MM.1S (cell line): ENCODE measurements at regions not wholly inside any gene's neighbourhood (a gene's known extent, or its start where the extent isn't known, plus 50 kb on each side); places are given as distances from the start of the nearest gene placed in this dataset.

ENCODE experiments used
- DNase-seq: peaks from one replicate; pipeline ENCODE4 v3.0.0-alpha.2; 2015
- H2AFZ ChIP-seq: fragments of 300-600 bp; sonication (generic); 2 replicates; pipeline ENCODE4 v1.6.0; 2016; ENCODE audit warnings: antibody characterized with exemption, low read length
- H3F3A ChIP-seq: fragments of 300-600 bp; sonication (generic); 2 replicates; pipeline ENCODE4 v1.6.1; 2016; ENCODE audit warnings: mild to moderate bottlenecking, antibody characterized with exemption, low read length, moderate library complexity, mixed read lengths; ENCODE audit not compliant: insufficient read depth
- H3K27ac ChIP-seq: fragments of 300-600 bp; sonication (generic); 2 replicates; pipeline ENCODE4 v1.5.1; 2016; ENCODE audit warnings: mild to moderate bottlenecking, low read length
- H3K27me3 ChIP-seq: fragments of 300-600 bp; sonication (generic); replicated peaks from 2 replicates; pipeline ENCODE4 v1.6.0; 2016; ENCODE audit warnings: low read length; ENCODE audit not compliant: insufficient read depth
- H3K36me3 ChIP-seq: fragments of 300-600 bp; sonication (generic); replicated peaks from 2 replicates; pipeline ENCODE4 v1.6.1; 2016; ENCODE audit warnings: mild to moderate bottlenecking, low read length, mixed read lengths; ENCODE audit not compliant: insufficient read depth
- H3K4me1 ChIP-seq: fragments of 300-600 bp; sonication (generic); 2 replicates; pipeline ENCODE4 v1.6.1; 2016; ENCODE audit warnings: low read length, mixed read lengths
- H3K4me2 ChIP-seq: fragments of 300-600 bp; sonication (generic); 2 replicates; pipeline ENCODE4 v1.6.0; 2016; ENCODE audit warnings: low read depth, low read length
- H3K4me3 ChIP-seq: fragments of 300-600 bp; sonication (generic); 2 replicates; pipeline ENCODE4 v1.5.1; 2016; ENCODE audit warnings: low read length, mixed read lengths
- H3K79me2 ChIP-seq: fragments of 300-600 bp; sonication (generic); 2 replicates; pipeline ENCODE4 v1.6.1; 2016; ENCODE audit warnings: mixed run types, low read length, mixed read lengths
- H3K9ac ChIP-seq: fragments of 300-600 bp; sonication (generic); 2 replicates; pipeline ENCODE4 v1.6.1; 2016; ENCODE audit warnings: low read length, mixed read lengths
- H3K9me2 ChIP-seq: fragments of 300-600 bp; sonication (generic); replicated peaks from 2 replicates; pipeline ENCODE4 v1.6.1; 2016; ENCODE audit warnings: mild to moderate bottlenecking, low read length, mixed read lengths; ENCODE audit not compliant: insufficient read depth
- H3K9me3 ChIP-seq: fragments of 300-600 bp; sonication (generic); replicated peaks from 2 replicates; pipeline ENCODE4 v1.6.1; 2016; ENCODE audit warnings: mild to moderate bottlenecking, low read length, mixed read lengths; ENCODE audit not compliant: insufficient read depth
- H4K20me1 ChIP-seq: fragments of 300-600 bp; sonication (generic); 2 replicates; pipeline ENCODE4 v1.6.1; 2016; ENCODE audit warnings: mild to moderate bottlenecking, low read length, moderate library complexity, mixed read lengths; ENCODE audit not compliant: insufficient read depth
- EZH2 ChIP-seq: fragments of 300-600 bp; sonication (generic); optimal IDR thresholded peaks from 2 replicates; pipeline ENCODE3; 2017; ENCODE audit warnings: low read depth, mild to moderate bottlenecking, antibody characterized with exemption, low read length, mixed read lengths
- EZH2phosphoT487 ChIP-seq: fragments of 300-600 bp; sonication (generic); IDR thresholded peaks from 2 replicates; pipeline ENCODE4 v1.6.1; 2018; ENCODE audit warnings: antibody characterized with exemption, low read length
- TF ChIP-seq, protein P1 (sequence below): fragments of 300-600 bp; sonication (generic); IDR thresholded peaks from 2 replicates; pipeline ENCODE4 v1.5.1; 2016; ENCODE audit warnings: antibody characterized with exemption, low read length, mixed read lengths

DNA sequence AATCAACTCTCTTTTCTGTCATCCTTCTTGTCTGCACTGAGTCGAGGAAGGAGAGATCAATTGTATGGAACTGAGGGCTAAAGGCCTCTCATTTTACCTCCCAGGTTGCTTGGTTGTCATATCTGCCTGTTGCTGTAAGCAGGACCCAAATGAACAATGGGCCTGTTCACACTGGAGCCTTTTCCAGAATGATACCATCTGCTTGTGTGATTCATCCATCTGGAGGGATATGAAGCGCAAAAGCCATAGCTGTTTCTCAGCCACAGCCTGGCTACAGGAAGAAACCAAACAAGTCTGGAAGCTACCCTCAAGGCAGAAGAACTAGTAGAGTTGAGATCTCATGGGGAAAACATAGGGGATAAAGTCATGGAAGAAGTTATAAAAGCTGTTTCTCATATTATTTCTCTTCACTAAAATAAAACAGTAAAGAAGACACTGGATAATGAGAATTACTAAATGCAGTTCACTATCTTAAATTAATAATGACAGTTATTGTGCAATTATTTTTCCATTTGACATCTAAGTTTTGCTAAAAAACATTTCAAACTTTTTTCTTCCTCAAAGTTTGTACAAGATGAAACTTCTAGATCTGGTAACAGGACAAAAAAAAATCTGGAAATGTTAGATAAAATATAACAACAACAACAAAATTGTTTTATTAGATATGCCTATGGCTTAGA, 106.3 kb downstream of the SPTSSA start:
- Histone ChIP-seq H3K27me3 (no peaks in the 10 kb centered on the region), H3F3A (no peaks in the 10 kb centered on the region), H3K36me3 (no peaks in the 10 kb centered on the region), H3K9me3 (no peaks in the 10 kb centered on the region), H3K9me2 (no peaks in the 10 kb centered on the region), H3K4me2 (no peak overlapping the region), H3K4me1 (no peaks in the 10 kb centered on the region), H3K9ac (no peak overlapping the region), H3K79me2 (no peaks in the 10 kb centered on the region), H4K20me1 (no peaks in the 10 kb centered on the region), H3K27ac (no peak overlapping the region), H3K4me3 (no peak overlapping the region), H2AFZ (no peak overlapping the region)
- no peak for DNase-seq
- TF ChIP-seq EZH2 (no peak), EZH2phosphoT487 (no peak)
- TF ChIP-seq, protein P1, sequence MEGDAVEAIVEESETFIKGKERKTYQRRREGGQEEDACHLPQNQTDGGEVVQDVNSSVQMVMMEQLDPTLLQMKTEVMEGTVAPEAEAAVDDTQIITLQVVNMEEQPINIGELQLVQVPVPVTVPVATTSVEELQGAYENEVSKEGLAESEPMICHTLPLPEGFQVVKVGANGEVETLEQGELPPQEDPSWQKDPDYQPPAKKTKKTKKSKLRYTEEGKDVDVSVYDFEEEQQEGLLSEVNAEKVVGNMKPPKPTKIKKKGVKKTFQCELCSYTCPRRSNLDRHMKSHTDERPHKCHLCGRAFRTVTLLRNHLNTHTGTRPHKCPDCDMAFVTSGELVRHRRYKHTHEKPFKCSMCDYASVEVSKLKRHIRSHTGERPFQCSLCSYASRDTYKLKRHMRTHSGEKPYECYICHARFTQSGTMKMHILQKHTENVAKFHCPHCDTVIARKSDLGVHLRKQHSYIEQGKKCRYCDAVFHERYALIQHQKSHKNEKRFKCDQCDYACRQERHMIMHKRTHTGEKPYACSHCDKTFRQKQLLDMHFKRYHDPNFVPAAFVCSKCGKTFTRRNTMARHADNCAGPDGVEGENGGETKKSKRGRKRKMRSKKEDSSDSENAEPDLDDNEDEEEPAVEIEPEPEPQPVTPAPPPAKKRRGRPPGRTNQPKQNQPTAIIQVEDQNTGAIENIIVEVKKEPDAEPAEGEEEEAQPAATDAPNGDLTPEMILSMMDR: no peak

DNA sequence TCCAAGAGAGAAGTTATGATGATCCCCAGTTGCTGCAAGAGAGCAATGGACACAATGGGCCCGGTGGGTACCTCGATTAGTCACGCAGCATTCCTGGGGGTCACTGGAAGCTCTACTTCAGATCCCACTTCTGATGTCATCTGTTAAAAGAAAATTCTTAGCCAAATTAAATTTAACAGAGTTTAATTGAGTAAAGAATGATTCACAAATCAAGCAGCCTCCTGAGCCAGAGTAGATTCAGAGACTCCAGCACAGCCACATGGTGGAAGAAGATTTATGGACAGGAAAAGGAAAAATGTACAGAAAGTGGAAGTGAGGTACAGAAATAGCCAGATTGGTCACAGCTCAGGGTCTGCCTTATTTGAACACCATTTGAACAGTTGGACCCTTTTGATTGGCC, 107.5 kb downstream of the SPTSSA start:
- Histone ChIP-seq H3K9me3 (no peaks in the 10 kb centered on the region), H2AFZ (no peak overlapping the region), H3K4me2 (no peak overlapping the region), H3K27me3 (no peaks in the 10 kb centered on the region), H3K4me1 (no peaks in the 10 kb centered on the region), H3K79me2 (no peaks in the 10 kb centered on the region), H4K20me1 (no peaks in the 10 kb centered on the region), H3K9me2 (no peaks in the 10 kb centered on the region), H3K9ac (no peak overlapping the region), H3K4me3 (no peak overlapping the region), H3F3A (no peaks in the 10 kb centered on the region), H3K36me3 (no peaks in the 10 kb centered on the region), H3K27ac (no peak overlapping the region)
- TF ChIP-seq, protein P1: no peak
- TF ChIP-seq EZH2 (no peak), EZH2phosphoT487 (no peak)
- DNase-seq: no peak

DNA sequence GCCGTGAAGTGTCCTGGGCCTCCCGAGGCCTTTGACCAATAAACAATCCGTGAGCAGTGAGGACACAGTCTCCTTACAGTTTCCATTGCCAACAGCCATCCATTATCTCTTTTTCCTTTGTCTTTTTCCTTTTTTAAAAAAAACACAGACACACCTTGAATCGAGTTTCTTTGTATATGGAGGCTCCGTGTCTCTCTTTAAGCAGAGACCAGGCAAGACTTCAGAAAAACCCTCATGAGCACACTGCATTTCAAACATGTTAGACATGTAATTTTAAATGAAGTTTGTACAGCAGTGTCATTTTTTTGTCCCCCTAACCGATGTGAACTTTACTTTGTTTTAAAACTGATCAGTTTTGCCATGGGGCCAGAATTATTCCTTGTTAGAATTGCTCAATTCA, 111.1 kb downstream of the SPTSSA start:
- no peak for DNase-seq
- no peak overlapping the region for H3K4me2 ChIP-seq
- no peaks in the 10 kb centered on the region for H3F3A ChIP-seq
- no peaks in the 10 kb centered on the region for H3K9me2 ChIP-seq
- H3K27ac ChIP-seq: no peak overlapping the region
- TF ChIP-seq, protein P1: no peak
- TF ChIP-seq EZH2phosphoT487: no peak
- no peak for TF ChIP-seq EZH2
- H3K27me3 ChIP-seq: no peaks in the 10 kb centered on the region
- H3K36me3 ChIP-seq: no peaks in the 10 kb centered on the region
- no peaks in the 10 kb centered on the region for H3K9me3 ChIP-seq
- H3K4me1 ChIP-seq: no peaks in the 10 kb centered on the region
- no peak overlapping the region for H3K9ac ChIP-seq
- no peak overlapping the region for H3K4me3 ChIP-seq
- no peaks in the 10 kb centered on the region for H3K79me2 ChIP-seq
- no peak overlapping the region for H2AFZ ChIP-seq
- no peaks in the 10 kb centered on the region for H4K20me1 ChIP-seq
